HG03175 (cell line): ENCODE measurements at regions not wholly inside any gene's neighbourhood (a gene's known extent, or its start where the extent isn't known, plus 50 kb on each side); places are given as distances from the start of the nearest gene placed in this dataset.

Experiments
- ATAC-seq: cut with Tn5 transposase; IDR thresholded peaks from one replicate; pipeline ENCODE4 v1.9.1; 2021; ENCODE audit warnings: mild to moderate bottlenecking, moderate library complexity; ENCODE audit not compliant: unreplicated experiment

- no peak for ATAC-seq
Measured at GRCh38 chr4:20351360-20352162, 99.9 kb downstream of the SLIT2 start.

- no peak for ATAC-seq
Measured at GRCh38 chr4:20352163-20352431, 100.4 kb downstream of the SLIT2 start.

GRCh38 chr4:20353646-20354045 is 101.9 kb downstream of the SLIT2 start:
- ATAC-seq = no peak

DNA sequence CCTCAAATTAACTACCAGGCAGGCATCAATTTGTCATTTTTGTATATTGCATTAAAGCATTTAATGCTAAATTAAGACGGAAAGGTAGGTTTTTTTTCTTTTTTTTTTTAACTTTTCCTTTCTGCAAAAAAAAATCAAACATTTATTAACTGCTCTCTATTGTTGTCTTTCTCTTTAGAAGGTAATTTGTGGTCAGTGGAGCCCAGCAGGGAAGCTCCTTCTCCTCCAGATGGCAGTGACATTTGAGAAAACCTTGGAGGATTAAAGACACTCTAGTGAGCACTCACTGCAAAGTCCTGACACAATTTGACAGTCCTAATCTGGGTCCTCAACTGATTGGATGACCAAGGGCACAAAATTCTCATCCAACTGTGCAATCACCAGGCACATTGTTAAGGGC is 102.4 kb downstream of the SLIT2 start:
- ATAC-seq = no peak

GRCh38 chr4:20356565-20356964 is 104.9 kb downstream of the SLIT2 start:
- ATAC-seq = no peak

DNA sequence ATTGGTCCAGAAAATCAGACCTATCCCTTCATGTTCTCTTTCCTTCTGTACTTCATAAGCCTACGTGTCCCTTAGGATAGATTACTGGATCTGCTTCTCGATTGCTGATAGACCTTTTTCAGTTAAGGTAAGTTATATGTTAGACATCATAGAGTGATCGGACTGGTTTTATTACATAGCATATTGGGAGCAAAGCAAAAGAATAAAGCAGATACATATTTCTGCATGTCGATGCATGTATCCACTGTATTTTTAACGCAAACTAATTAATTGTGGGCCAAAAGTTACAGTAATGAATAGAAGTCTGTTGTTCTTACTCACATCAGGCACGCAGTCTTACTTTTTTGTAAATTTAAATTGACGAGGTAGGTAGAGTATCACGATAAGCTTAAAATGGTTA is 106.4 kb downstream of the SLIT2 start:
- no peak for ATAC-seq

DNA sequence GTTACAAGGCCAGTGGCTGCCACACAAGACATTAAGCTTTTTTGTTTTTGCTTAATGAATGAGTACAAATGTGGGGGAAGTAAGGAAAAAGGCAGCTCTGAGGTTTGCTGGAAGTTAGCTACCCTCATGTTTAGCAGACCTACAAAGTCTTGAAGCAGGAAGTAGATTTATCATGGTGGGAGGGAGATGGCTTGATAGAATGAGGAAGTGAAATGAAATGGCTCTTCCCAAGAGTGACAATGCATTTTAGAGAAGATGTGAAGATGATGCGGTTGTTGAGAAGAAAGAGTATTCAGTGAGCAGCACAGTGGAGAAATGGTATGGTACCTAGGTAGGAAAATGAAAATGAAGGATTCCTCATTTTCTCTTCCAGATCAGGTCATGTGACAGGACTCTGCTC is 108.0 kb downstream of the SLIT2 start:
- ATAC-seq = no peak

DNA sequence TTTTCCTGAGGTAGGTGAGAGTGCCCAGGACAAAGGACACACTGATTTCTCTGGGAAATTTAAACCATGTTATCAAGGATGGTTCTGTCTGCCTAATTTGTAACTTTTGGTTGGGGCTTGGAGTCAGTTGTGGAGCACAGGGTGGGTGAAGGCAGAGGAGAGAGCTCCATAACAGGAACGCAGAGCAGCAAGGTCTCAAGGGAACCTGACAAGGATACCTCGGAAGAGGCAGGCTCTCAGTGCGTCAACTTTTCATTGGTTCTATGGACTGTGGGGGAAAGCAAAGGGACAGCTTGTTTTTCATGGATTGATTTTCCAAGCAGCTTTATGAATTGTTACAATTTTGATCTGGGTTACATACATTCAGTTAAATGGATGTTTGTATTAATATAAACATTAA is 110.4 kb downstream of the SLIT2 start:
- no peak for ATAC-seq

DNA sequence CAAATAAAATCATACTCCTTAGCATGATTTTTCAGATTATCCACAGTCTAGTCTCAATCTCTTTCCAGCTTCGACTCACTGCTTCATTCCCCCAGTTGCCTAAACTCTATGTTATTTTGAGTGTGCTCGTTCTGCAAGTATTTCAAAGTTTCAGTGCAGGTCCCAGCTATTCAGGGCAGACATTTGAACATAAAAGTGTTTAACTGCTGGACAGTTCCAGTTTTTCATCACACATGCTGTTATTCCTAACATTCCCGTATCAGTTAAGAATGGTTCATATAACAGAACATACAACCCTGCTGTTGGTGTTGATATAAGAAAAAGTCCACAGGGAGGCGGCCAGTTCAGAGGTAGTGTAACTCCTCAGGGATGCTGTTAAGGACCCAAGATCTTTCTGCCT is 113.3 kb downstream of the SLIT2 start:
- ATAC-seq = no peak

GRCh38 chr4:20367446-20367845 is 115.7 kb downstream of the SLIT2 start:
- no peak for ATAC-seq

DNA sequence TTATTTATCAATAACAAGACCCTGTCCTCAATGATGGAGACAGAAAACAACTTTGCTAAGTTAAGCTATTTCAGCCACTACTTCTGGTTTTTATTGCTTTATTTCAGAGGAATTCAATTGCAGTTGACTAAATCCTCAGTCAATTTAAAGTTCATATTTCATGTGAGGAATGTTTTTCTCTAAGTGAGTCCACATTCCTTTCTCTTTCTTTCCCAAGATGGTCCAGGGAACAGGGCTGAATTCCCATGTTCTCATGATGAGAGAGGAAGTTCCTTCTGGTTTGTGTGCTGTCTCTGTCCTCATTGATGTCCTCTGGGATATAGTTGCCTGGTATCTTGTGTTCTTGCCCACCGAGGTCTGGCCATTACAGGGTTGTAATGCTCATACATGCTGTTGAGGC is 117.2 kb downstream of the SLIT2 start:
- ATAC-seq = no peak

- ATAC-seq = no peak
Measured at GRCh38 chr4:20370274-20370673, 118.6 kb downstream of the SLIT2 start.

DNA sequence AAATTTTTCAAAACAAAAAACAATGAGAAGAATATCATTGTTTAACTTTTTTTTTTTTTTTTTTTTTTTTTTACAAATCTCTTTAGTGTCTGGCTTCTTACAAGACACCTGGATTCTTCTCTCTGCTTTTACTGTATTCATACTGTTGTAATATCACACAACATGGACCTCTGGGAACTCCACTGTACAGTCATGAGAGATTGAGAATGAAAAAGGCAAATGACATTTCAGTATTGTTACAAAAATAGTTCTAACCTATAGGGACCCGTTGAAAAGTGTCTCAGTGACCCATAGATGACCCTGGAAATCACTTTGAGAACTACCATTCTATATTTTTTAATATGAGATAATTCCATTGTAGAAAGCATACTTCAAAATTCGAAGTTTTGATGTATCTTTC is 124.4 kb downstream of the SLIT2 start:
- no peak for ATAC-seq

- no peak for ATAC-seq
Measured at GRCh38 chr4:20378181-20378580, 126.5 kb downstream of the SLIT2 start.

GRCh38 chr4:20381005-20381404 is 129.3 kb downstream of the SLIT2 start:
- ATAC-seq = no peak

GRCh38 chr4:20383283-20383682 is 131.6 kb downstream of the SLIT2 start:
- ATAC-seq = no peak

GRCh38 chr4:20383969-20384368 is 132.3 kb downstream of the SLIT2 start:
- ATAC-seq = no peak

- no peak for ATAC-seq
Measured at GRCh38 chr4:20384456-20384855, 132.8 kb downstream of the SLIT2 start.

GRCh38 chr4:20386001-20386740 is 134.5 kb downstream of the SLIT2 start:
- ATAC-seq = no peak

DNA sequence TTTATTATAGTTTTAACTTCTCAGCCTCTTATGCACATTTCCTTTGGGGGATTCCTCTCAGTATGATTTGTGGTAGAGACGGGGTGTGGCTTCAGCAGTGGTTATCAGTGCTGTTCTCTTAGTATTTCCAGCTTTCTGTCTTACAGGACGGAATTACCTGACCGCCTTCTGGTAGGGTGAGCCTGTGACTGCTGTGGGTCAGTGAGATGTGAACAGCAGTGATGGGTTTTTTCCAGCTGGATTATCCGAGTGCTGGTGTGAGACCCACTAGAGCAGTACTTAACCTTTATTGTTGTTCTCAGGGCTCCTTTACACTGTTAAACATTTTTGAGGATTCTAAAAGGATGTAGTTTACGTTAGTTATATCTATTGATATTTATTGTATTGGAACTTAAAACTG is 135.2 kb downstream of the SLIT2 start:
- ATAC-seq = no peak

GRCh38 chr4:20391198-20391597 is 139.5 kb downstream of the SLIT2 start:
- no peak for ATAC-seq

GRCh38 chr4:20391912-20392311 is 140.2 kb downstream of the SLIT2 start:
- no peak for ATAC-seq
